ENCODE measurements at regions not wholly inside any gene's neighbourhood (a gene's known extent, or its start where the extent isn't known, plus 50 kb on each side); places are given as distances from the start of the nearest gene placed in this dataset.

GRCh38 chr17:13827118-13827517, 225.4 kb upstream of the HS3ST3A1 start:
- DNase-seq (ENCODE audit: low spot score), result no peak
- no peak for TF ChIP-seq CTCF (IDR thresholded peaks at IDR 0.05)

DNA sequence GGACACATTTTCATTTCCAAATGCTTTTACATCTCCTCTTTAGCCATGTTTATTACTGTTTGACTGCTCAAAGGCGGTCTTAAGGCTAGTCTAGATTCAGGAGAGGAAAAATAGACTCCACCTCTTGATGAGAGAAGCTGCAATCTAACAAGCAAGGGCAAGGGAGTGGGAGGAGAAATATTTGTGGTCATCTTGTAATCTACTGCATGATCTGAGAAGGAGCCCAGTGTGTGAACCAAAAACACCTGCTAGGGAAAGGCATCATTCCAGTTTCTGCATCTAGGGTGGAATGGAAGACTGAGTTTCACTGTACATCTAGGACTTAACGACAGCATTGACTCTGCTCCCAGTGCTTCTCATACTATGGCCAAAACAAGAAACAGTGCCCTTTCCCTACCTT, 232.2 kb upstream of the HS3ST3A1 start:
- Histone ChIP-seq H3K4me1 (no peaks in the 10 kb centered on the region), H3K27me3 (no peaks in the 10 kb centered on the region), H3K4me3 (no peak overlapping the region), H3K36me3 (no peaks in the 10 kb centered on the region), H3K9me3 (no peaks in the 10 kb centered on the region), H3K27ac (no peak overlapping the region)
- DNase-seq (ENCODE audit: low spot score), result no peak
- TF ChIP-seq CTCF (IDR thresholded peaks at IDR 0.05), result no peak

More at GRCh38 chr17:13827118-13827517, 225.4 kb upstream of the HS3ST3A1 start:
- Histone ChIP-seq H3K4me1 (no peaks in the 10 kb centered on the region), H3K9me3 (no peaks in the 10 kb centered on the region), H3K4me3 (no peak overlapping the region), H3K27me3 (no peaks in the 10 kb centered on the region), H3K36me3 (no peaks in the 10 kb centered on the region), H3K27ac (no peak overlapping the region)

GRCh38 chr17:13835151-13835550, 233.4 kb upstream of the HS3ST3A1 start:
- Histone ChIP-seq H3K4me3 (no peak overlapping the region), H3K4me1 (no peaks in the 10 kb centered on the region), H3K27me3 (no peaks in the 10 kb centered on the region), H3K36me3 (no peaks in the 10 kb centered on the region), H3K27ac (no peak overlapping the region), H3K9me3 (no peaks in the 10 kb centered on the region)
- no peak for TF ChIP-seq CTCF (IDR thresholded peaks at IDR 0.05)
- DNase-seq (ENCODE audit: low spot score), result no peak

- DNase-seq (ENCODE audit: low spot score), result no peak
- Histone ChIP-seq H3K4me3 (no peak overlapping the region), H3K27me3 (no peaks in the 10 kb centered on the region), H3K36me3 (no peaks in the 10 kb centered on the region), H3K4me1 (no peaks in the 10 kb centered on the region), H3K27ac (no peak overlapping the region), H3K9me3 (no peaks in the 10 kb centered on the region)
- TF ChIP-seq CTCF (IDR thresholded peaks at IDR 0.05), result no peak
Observed at GRCh38 chr17:13837417-13837816, 231.9 kb upstream of the COX10 start.

- H3K4me1 ChIP-seq, result no peaks in the 10 kb centered on the region
- TF ChIP-seq CTCF (IDR thresholded peaks at IDR 0.05), result no peak
- H3K4me3 ChIP-seq, result no peak overlapping the region
- DNase-seq (ENCODE audit: low spot score), result no peak
- no peaks in the 10 kb centered on the region for H3K27me3 ChIP-seq
- H3K27ac ChIP-seq, result no peak overlapping the region
- no peaks in the 10 kb centered on the region for H3K9me3 ChIP-seq
- H3K36me3 ChIP-seq, result no peaks in the 10 kb centered on the region
Observed at GRCh38 chr17:13840254-13840653, 229.1 kb upstream of the COX10 start.

DNA sequence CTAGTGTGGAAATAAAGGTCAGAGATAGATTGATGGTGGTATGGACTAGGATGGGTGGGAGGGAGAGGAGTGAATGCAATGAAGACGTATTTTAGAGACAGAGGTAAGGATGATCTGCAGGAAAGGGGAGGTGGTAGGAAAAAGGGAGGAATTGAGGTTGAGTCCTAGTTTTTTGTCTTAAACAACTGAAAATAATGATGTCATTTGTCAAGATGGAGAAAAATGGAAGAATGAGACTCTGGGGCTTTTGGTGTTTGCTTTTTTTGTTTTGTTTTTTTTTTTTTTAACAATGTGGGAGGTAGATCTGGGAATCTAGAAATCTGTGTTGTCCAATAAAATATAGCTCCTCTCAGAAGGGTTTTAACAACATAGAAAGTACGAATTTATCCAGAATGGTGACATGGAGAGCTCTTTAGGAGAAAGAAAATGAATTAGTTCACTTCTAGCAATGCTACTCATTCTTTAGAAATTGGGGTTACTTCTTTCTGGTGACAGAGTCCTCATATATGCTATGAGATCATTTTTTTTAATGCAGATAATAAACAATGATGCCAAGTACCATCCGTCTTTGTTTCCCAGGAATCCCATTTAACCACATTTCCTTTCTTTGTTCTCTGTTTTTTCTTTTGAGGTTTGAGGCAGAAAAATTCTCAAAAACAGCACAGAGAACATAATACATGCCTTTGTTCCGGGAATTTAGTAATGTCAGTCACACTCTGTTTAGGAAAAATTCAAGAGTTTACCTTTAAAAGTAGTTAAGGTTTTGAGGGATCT, 225.3 kb upstream of the COX10 start:
- H3K4me1 ChIP-seq, result no peaks in the 10 kb centered on the region

More for the DNA sequence above, 225.3 kb upstream of the COX10 start:
- no peak for DNase-seq (ENCODE audit: low spot score)
- H3K36me3 ChIP-seq, result no peaks in the 10 kb centered on the region
- H3K4me3 ChIP-seq, result no peak overlapping the region
- H3K27ac ChIP-seq, result no peak overlapping the region
- H3K27me3 ChIP-seq, result no peaks in the 10 kb centered on the region
- no peak for TF ChIP-seq CTCF (IDR thresholded peaks at IDR 0.05)
- peaks cover 0 to 7% of the 10 kb centered on the region in 2 donors for H3K9me3 ChIP-seq

All from right atrium auricular region (tissue), 2 donors.